ENCODE measurements at regions not wholly inside any gene's neighbourhood (a gene's known extent, or its start where the extent isn't known, plus 50 kb on each side); places are given as distances from the start of the nearest gene placed in this dataset.

DNA sequence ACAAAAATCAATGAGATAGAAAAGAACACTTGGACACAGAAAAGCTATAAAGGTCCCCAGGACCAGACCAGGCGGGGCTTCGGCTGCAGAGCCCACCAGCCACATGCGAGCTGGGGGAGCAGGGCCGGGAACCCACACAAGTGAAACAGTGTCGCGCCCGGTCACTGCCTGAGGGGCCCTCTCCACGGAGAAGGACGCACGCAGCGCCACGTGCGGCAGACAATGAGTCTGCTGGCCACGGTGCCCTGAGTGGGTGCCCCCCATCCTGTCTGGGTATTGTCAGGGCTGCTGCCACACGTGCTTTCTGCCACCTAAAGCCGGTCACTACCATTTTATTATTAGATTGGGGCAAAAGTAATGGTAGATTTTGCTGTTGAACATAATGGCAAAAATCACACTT lies 207.9 kb upstream of the HDAC4 start:
- no peak for DNase-seq

DNA sequence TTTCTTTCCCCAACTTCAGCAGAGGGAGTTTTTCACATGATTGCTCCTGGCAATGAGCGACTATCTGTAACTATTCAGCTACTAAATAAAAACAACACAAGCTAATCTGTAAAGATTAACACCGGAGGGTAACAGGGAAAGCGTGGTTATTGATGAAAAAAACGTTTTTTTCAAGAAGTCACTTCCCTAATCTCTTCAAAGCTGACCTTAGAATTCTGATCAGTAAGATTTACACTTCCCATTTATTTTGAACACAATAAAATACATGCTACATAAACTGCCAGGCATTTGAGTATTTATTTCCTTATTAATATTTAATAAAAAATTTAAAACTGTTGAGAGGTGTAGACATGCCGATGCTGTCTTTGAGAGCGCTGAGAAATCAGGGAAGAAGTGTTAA lies 207.4 kb upstream of the HDAC4 start:
- DNase-seq, result no peak

DNA sequence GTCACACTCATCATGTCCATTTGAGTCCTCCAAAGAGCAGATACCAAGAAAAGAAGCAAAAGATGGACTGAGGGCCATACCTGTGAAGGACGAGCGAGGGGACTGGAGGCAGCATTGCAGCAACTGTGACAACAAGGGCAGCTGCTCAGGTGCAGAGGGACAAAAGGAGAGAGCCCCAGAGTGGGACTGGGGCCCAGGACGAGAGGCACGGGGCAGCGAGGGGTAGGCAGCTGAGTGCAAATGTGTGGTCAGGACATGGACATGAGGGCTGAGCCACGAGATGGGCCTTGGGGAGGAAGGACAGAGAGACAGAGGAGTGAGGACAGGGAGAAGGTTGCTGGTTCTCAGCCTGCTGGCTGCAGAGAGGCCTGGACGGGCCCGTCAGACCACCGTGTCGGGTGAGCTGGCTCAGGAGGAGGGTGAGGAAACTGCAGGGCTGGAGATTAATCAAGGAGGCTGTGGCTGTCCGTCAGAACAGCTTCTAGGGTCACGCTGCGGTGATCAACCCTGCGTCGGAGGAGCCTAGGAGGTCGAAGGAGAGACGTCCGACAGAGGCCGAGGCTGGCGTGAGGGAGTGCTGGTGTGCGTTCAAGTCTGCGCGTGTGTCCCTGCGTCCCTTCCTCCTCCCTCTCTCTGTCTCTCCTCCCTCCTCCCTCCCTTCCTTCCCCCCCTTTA lies 206.8 kb upstream of the HDAC4 start:
- DNase-seq, result no peak

DNA sequence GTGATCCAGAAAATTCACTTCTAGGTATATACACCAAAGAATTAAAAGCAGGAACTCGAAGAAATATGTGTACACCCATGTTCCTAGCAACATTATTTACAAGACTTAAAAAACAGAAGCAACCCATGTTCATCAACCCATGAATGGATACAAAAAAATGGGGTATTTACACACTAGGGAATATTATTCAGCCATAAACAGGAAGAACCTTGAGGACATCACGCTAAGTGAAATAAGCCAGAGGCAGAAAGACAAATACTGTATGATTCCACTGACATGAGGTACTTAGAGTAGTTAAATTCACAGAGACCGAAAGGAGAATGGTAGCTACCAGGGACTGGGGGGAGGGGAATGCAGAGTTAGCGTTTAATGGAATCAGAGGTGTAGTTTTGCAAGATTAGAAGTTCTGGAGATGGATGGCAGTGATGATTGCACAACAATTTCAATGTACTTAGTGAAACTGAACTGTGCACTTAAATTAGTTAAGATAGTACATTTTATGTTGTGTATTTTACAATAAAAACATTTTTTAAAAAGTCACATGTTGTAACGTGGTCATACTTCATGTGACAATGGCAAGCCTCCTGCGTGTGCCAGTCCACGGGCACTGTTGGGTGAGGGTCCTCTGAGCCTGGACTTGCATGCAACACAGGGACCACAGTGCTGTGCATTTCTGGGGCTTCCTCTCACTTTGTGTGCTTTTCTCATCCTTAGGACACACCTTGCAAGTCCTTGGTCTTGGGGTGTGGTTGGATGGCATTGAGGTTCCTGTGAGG lies 206.1 kb upstream of the HDAC4 start:
- no peak for DNase-seq

DNA sequence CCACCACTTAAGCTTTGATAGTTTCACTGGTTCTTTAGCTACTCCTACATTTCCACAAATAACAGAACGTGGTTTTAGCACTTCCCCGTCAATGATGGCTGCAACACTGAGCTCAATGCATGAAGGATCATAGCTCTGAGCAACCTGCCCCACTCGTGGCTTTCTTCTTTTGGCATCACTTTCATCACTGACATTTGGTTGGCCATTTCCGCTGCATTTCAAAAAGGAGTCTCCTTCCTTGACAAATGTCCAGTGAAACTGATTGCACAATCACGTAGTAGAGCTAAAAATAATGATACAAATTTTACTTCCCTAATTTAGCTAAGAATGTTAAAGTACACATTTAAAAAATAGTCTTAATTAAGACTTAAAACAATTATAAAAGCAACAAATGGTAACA lies 205.2 kb upstream of the HDAC4 start:
- no peak for DNase-seq

DNA sequence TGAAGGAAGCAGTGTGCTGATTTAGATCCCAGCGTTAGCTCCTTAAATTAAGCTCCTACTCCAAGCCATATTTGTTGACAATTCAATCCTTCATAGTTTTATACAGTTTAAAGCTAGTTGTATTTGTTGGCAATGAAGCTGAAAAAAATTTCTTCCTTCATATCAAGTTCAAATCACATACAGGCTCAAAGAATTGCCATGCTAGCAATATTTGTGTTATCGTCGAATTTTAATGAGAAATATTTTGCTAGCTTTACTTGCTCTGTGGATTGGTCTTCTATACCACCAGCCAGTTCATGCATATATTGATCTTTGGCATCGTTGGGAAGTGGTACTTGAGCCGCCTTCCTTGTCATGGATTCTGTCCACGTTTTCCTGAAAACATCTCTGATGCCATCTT lies 204.6 kb upstream of the HDAC4 start:
- DNase-seq, result no peak

DNA sequence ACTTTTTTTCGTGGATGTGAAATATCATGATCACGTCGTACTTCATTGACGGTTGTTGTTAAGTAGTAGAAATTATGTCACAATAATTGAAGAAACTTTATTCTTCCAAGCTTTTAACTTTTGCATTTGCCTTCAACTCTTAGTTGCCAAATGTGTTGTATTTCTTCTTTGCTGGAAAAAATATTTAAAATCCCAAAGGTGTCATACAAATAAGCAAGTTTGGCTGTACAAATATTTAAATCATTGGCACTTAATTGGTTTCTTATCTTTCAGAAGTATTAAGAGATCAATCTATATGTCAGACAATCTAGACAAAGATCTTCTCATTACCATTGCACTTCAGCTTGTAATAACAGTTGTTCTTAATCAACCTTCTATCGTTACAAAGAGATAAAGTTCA lies 204.0 kb upstream of the HDAC4 start:
- DNase-seq, result no peak

DNA sequence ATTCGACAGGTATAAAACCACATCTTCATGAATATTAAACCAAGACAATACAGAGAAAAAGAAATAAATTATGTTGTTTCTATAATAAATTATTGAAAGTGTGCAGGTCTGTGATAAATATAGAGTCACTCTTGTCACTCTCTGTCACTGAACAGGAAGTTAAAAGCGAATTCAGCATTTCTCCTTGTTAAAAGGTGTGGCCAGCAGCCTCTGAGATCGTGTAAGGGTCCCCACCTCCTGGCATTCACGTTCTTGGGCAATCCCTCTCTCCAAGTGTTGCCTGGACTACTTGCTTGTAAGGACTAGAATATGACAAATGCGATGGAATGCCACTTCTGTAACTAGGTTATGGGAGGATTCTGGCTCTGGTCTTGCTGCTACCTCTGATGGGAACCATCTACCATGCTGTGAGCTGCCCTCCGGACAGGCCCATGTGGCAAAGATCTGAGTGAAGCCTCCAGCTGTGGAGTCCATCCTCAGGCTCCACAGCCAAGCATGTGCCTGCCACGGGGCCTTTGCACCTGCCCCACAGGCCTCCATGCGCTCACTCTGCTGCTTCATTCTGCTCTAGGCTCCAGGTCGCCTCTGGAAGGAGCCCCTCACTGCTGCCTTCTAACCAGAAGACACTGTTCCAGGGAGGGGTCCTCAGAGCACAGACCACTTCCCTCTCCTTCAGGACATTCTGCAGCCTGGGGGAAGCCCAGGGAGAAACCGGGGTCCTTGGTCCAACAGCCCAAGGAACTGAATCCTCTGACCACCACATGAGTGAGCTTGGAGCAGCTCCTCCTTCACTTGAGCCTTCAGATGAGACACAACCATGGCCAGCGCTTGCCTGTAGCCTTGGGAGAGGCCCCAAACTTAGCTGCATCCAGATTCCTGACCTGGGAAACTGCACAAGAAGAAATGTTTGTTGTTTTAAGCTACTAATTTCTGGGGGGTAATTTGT lies 202.9 kb upstream of the HDAC4 start:
- no peak for DNase-seq

DNA sequence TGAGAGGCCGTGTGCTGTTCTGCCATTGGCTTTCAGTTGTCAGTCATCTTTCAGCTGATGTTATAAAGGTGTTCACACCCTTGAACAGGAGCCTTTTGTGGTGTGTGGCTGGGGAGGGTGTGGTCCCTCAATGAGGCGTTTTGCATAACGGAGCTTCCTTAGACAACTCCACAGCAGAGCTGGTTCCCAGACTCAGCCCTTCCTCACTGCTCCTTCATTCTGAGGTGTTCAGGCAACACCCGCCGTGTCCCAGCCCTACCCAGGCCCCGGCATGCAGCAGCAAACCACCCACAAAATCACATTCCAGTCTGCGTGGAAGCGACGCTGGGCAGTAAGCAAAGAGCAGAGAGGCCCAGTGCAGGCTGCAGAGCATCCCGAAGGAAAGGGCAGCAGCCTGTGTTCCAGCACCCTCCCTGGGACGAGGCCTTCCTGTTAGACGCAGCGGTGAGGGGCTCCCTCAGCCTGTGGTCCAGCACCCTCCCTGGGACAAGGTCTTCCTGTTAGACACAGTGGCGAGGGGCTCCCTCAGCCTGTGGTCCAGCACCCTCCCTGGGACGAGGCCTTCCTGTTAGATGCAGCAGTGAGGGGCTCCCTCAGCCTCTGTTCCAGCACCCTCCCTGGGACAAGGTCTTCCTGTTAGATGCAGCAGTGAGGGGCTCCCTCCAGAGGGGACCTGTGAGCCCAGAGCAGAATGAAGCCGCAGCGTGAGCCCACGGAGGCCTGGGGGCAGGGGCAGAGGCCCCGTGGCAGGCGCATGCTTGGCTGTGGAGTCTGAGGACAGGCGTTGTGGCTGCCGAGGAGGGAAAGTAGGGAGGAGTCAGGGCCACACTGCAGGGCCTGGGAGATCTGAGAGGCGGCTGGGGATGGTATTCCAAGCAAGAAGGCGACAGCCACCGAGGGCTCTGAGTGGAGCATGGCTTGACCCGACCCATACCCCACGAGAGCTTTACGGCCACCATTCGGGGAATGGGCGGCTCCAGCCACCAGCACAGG lies 201.8 kb upstream of the HDAC4 start:
- no peak for DNase-seq

DNA sequence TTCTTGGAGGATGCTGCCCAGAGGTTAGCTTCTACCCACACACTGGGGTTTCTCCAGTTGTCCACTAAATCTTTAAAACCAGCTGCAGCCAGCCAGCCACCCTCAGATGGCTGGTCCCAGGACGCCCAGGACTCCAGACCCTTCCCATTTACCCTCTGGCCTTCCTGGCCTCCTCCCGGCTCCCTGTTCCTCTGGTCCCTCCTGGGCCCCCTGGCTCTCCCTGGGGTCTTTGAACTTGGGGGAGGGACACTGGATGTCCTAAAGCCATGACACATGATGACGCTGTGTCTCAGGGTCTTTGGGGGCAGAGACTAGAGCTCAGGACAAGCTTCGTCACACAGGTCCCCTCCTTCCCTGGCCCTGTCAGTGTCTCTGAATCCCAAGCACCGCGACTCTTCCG lies 201.1 kb upstream of the HDAC4 start:
- DNase-seq, result no peak

DNA sequence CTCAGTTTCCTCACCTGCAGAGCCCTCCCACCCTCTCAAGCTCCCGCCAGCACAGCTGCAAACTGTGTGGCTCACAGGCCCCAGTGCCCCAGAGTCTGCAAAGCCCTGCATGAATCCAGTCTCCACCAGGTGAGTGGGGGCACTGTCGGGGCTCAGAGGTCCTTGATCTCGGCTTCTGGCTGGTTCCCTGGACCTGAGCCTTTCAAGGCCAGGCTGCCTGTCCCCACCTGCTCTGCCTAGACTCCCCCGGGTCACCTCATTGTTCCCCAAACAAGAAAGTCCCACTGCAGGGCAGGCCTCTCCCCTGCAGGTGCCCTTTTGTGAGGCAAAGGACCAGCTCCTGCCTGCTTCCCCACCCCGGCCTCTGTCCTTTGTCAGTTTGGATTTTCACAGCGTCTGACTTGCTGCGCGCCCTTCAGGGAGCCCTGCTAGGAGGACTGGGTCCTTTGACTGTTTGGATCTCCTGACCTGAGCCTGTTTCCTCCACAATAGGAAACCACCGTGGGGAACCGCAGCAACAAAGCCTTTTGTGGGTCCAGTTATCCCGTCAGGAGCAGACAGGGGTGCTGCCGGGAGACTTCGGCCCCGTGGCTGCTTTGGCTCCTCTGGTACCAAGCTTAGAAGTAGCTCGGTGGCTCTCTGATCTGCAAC lies 200.5 kb upstream of the HDAC4 start:
- DNase-seq, result no peak

DNA sequence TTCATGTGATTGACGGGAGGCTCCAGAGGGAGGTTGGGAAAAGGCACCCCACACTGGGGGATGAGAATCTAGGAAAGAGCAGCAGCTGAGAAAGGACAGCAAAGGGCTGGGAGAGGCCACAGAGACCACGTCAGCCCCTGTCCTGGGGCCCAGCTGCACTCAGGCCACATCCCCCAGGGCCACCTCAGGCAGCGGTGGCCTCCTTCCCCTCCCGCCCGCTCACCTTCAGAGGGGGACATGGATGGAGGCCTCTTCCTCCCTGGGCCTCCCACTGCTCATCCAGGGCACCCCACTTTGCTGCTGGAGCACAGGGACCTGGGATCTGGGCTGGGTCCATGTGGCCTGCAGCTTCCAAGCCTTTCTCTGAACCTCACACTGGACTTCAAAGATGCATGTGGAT lies 199.8 kb upstream of the HDAC4 start:
- no peak for DNase-seq

DNA sequence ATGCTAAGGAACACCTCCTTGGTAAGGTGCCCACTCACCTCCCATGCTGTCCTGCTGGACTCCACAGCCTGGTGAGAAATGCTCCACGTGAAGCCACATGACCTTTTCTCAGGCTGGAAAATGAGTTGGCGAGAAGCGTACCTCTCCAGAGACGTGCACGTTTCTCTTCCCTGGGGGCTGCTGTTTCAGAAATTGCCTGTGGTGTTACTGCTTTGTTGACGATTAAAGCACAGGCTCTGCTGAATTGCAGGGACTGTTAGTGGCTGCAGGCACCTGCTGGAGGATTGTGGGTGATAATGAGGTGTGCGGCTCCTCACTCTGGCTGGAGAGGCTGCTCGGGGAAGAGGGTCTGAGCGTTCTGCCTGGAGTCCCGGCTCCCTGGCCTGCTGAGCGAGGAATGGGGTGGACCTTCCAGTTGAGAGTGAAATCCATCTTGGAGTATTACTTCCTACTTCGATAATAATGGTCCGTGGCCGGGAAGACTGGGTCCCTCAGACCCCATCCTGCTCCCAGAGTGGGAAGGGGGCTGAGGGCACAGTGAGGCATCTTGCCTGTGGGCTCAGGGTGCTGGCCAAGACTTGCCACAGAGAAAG lies 199.3 kb upstream of the HDAC4 start:
- no peak for DNase-seq

DNA sequence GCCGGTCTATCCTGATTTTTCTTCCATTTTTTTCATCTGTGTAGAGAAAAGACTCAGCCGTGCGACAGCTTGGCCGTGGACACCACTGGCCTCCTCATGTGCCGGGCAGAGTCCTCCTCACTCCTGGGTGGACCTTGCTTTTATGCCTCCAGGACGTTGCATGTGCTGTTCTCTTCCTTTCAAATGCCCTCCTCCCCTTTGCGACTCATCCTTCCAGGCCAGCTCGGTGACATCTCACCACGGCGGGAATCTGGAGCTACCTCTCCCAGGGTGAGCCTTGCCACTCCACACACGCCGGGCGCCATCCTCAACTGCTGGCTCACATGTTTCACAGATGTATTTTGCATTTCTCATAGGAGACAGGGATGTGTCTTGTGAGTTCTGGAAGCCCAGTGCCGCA lies 198.5 kb upstream of the HDAC4 start:
- no peak for DNase-seq

DNA sequence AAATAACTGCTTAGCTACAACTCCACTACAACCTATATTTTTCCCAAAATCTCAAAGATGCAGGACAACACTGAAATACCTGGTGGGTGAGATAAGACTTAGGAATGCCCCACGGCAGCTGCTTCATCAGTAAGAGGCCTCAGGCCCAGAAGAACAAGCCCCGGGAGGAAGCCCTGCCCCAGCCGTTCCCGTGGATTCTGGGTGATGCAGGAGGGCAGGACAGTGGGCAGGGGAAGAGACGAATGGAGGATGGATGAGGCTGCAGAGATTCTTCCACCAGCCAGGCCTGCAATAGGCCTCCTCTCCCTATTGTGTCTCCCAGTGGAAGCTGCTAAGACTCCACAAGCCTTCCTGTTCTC lies 197.9 kb upstream of the HDAC4 start:
- no peak for DNase-seq

DNA sequence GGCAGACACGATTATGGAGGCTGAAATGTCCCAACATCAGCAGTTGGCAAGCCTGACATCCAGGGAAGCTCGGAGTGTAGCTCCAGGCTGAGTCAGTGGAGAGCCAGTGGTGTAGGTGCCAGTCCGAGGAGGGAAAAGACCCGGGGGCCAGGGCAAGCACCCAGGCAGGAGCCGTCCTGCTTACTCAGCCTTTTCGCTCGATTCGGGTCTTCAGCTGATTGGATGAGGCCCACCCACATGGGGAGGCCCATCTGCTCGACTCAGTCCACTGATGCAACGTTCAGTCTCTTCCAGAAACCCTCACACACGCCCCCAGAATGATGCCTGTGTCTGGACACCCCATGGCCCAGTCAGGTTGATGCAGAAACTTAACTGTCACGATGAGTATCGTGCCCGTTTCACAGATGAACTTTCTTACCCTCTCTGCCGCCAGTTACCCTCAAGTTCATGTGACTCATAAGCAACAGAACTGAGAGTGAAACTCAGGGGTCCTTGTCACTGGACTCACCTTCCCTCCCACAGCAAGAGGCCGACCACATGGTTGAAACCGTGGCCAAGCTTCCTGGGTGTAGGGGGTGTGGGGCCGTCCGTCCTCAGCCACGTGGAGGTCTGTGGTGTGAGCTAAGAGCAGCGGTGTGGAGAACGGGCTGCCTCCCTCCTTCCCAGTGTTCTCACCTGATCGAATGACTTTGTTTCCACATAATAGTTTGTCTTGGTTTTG lies 197.4 kb upstream of the HDAC4 start:
- DNase-seq, result no peak

DNA sequence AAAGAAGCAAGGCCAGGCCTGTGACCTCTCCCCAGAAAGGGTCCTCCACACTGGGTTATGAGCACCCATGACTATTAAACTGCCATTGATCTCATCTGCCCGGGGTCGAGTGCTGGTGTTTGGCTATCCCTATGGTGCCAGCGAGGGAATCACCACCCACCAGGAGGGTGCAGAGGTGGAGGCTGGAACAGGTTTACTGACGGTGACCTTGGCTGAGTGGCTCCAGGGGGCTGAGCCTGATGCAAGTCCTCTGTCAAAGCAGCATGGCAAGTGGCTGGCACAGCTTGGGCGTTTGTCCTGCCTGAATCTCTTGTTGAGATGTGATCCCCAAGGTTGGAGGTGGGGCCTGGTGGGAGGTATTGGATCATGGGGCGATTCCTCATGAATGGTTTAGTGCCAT lies 196.4 kb upstream of the HDAC4 start:
- DNase-seq, result no peak

DNA sequence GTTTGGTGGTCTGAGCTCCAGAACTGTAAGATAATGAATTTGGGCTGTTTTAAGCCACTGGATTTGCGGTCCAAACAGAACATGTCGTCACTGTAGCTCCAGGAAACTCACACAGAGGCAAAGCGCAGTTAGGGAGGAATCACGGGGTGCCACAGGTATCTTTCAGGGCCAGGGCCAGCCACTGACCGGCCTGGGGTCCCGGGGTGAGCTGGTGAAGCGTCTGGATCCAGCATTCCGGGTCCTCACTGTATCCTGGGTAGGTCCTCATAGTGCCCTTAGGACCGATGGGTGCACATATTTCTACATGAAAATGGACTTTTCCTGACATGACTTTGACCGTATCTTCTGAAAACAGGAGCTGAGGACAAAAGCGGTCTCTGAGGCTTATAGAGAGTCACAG lies 196.0 kb upstream of the HDAC4 start:
- no peak for DNase-seq

DNA sequence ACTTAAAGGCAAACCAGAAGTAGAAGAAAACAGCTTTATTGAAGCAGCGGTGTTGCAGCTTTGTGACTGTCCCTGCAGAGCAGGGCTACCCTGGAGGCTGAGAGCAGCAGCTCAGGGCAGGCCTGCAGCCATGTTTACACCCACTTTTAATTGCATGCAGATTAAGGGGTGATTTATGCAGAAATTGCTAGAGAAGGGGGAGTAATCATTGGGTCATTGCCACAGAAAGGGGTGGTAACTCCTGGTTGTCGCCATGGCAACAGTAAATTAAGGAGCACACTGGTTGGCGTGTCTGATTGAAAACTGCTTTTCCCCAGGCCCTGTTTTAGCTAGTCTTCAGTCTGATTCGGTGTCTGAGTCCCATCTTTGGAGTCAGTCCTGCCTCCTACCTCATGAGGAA lies 195.4 kb upstream of the HDAC4 start:
- DNase-seq, result no peak

DNA sequence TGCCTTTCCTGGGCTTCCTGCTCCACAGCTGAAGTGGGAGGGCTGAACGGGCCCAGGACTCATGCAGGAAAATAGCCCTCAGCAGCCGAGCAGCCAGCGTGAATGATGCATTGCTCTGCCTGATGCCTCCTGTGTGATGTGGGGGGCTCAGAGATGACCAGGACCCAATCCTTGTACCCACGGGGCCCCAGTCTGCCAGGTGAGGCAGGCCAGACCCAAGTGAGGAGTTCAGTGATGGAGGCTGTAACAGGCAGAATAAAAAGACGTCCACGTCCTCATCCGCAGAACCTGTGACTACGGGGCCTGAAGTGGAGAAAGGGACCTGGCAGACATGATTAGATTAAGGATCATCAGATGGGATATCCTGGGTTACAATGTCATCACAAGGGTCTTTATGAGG lies 194.9 kb upstream of the HDAC4 start:
- no peak for DNase-seq

All from activated gamma-delta T cell treated with Interleukin-2 at 50 U/mL for 16 hours (primary cell).